ENCODE measurements at regions not wholly inside any gene's neighbourhood (a gene's known extent, or its start where the extent isn't known, plus 50 kb on each side); places are given as distances from the start of the nearest gene placed in this dataset.

DNA sequence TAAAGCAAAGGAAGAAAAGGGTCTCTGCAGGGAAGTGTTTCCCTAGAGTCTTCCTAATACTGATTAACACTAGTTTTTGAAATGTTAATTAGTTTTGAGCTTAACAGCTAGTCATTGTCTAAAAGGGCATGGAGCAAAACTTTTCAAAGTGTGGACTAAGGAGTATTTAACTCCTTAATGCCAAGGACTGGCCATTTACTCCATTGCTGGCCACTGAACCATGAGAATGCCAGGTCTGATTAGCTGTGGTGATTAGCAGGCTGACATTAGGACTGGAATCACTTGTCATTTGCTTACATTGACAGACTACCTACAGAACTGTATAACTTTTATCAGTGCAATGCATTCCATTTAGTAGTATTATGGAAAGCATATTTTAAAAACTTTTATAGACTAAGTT, 987.0 kb downstream of the NR2F1-AS1 start:
- Mint-ChIP-seq H3K27me3 (ENCODE audit: unreplicated experiment) (no peaks in the 10 kb centered on the region), H3K4me1 (ENCODE audit: low read depth, unreplicated experiment) (no peaks in the 10 kb centered on the region), H3K9me3 (ENCODE audit: unreplicated experiment) (no peaks in the 10 kb centered on the region), H3K27ac (ENCODE audit: unreplicated experiment) (no peak overlapping the region), H3K4me3 (ENCODE audit: unreplicated experiment) (no peak overlapping the region), H3K36me3 (ENCODE audit: unreplicated experiment) (no peaks in the 10 kb centered on the region)
- TF ChIP-seq, protein P1, sequence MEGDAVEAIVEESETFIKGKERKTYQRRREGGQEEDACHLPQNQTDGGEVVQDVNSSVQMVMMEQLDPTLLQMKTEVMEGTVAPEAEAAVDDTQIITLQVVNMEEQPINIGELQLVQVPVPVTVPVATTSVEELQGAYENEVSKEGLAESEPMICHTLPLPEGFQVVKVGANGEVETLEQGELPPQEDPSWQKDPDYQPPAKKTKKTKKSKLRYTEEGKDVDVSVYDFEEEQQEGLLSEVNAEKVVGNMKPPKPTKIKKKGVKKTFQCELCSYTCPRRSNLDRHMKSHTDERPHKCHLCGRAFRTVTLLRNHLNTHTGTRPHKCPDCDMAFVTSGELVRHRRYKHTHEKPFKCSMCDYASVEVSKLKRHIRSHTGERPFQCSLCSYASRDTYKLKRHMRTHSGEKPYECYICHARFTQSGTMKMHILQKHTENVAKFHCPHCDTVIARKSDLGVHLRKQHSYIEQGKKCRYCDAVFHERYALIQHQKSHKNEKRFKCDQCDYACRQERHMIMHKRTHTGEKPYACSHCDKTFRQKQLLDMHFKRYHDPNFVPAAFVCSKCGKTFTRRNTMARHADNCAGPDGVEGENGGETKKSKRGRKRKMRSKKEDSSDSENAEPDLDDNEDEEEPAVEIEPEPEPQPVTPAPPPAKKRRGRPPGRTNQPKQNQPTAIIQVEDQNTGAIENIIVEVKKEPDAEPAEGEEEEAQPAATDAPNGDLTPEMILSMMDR (IDR thresholded peaks at IDR 0.05; ENCODE audit: partially characterized antibody, unreplicated experiment), result no peak
- DNase-seq, result no peak

DNA sequence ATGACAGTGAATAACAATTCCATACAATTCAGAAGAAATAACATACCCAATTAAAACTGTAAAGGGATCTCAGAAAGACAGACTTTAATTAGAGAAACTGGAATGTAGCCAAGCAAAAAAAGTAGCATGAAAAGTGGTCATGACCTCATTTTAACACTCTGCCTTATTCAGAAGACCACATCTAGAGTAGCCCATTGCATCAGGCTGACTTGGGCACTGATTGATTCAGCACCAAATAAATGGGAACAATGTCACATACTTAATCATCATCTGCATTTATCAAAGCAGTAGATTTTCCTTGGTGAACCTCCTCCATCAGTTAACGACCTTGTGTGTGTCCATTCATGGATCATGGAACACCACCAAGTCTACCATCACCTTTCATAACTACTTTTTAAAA, 992.1 kb downstream of the NR2F1-AS1 start:
- no peak overlapping the region for H3K4me3 Mint-ChIP-seq (ENCODE audit: unreplicated experiment)
- no peak overlapping the region for H3K27ac Mint-ChIP-seq (ENCODE audit: unreplicated experiment)
- no peak for DNase-seq
- peaks cover 2% of the 10 kb centered on the region for H3K27me3 Mint-ChIP-seq (ENCODE audit: unreplicated experiment)
- no peaks in the 10 kb centered on the region for H3K4me1 Mint-ChIP-seq (ENCODE audit: low read depth, unreplicated experiment)
- H3K9me3 Mint-ChIP-seq (ENCODE audit: unreplicated experiment), result no peaks in the 10 kb centered on the region
- TF ChIP-seq, protein P1 (IDR thresholded peaks at IDR 0.05; ENCODE audit: partially characterized antibody, unreplicated experiment), result no peak
- no peaks in the 10 kb centered on the region for H3K36me3 Mint-ChIP-seq (ENCODE audit: unreplicated experiment)

DNA sequence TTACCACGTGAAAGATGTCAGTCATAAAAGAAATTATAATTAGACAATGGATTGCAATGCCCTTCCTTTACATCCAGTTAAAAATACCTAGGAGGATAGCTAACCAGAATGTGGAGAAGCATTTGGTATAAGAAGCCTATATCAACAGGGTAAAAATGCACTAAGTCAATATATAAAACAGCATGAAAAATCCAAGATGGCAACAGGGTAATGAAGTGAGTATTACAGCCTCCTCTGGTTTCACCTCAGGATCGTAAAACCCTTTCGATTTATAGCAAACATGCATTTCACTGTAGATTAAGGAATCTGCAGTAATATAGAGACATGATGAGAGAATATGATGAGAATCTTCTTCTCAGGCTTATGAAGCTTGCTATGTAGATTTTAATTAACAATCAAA, 999.3 kb downstream of the NR2F1-AS1 start:
- Mint-ChIP-seq H3K27ac (ENCODE audit: unreplicated experiment) (no peak overlapping the region), H3K27me3 (ENCODE audit: unreplicated experiment) (peaks cover 2% of the 10 kb centered on the region), H3K4me3 (ENCODE audit: unreplicated experiment) (no peak overlapping the region), H3K36me3 (ENCODE audit: unreplicated experiment) (no peaks in the 10 kb centered on the region), H3K9me3 (ENCODE audit: unreplicated experiment) (no peaks in the 10 kb centered on the region), H3K4me1 (ENCODE audit: low read depth, unreplicated experiment) (no peaks in the 10 kb centered on the region)
- TF ChIP-seq, protein P1 (IDR thresholded peaks at IDR 0.05; ENCODE audit: partially characterized antibody, unreplicated experiment), result no peak
- no peak for DNase-seq

DNA sequence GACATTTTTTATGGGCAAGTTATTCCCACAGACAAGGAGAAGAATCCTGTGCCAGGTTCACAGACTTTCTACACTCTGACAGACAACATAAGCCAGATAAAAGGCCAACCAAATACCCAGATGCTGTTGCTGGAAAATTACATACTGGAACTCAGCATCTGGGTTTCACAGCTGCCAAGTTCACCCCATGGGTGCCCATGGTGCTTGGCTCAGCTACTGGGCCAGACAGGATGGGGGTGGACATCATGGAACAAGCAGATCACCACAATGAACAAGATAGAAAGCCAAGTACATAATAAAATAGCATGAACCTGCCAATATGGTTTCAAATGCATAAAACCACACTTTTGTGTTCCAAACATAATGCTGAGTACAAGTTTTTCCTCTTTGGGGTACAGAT, 999.8 kb downstream of the NR2F1-AS1 start:
- no peaks in the 10 kb centered on the region for H3K9me3 Mint-ChIP-seq (ENCODE audit: unreplicated experiment)
- TF ChIP-seq, protein P1 (IDR thresholded peaks at IDR 0.05; ENCODE audit: partially characterized antibody, unreplicated experiment), result no peak
- no peak overlapping the region for H3K4me3 Mint-ChIP-seq (ENCODE audit: unreplicated experiment)
- no peaks in the 10 kb centered on the region for H3K36me3 Mint-ChIP-seq (ENCODE audit: unreplicated experiment)
- no peak overlapping the region for H3K27ac Mint-ChIP-seq (ENCODE audit: unreplicated experiment)
- DNase-seq, result no peak
- no peaks in the 10 kb centered on the region for H3K4me1 Mint-ChIP-seq (ENCODE audit: low read depth, unreplicated experiment)
- H3K27me3 Mint-ChIP-seq (ENCODE audit: unreplicated experiment), result peaks cover 2% of the 10 kb centered on the region

DNA sequence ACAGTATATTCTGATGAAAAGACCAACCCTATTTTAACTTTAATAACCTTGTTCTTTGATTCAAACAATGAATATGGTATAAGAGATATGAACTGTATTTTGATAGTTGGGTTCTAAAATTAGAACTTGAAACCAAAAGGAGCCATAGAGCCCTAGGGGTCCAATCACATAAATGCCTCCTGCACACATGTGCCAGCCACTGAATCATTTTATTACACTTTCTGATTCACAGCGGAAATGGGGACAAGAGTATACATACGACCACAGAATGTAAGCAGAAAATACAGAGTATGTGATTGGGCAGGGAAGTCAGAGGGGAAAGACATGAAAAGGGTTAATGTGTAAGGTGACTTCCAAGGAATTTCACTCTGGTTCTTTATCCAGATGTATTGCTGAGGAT, 1000.2 kb downstream of the NR2F1-AS1 start:
- Mint-ChIP-seq H3K27ac (ENCODE audit: unreplicated experiment) (no peak overlapping the region), H3K27me3 (ENCODE audit: unreplicated experiment) (peaks cover 2% of the 10 kb centered on the region), H3K4me1 (ENCODE audit: low read depth, unreplicated experiment) (no peaks in the 10 kb centered on the region), H3K36me3 (ENCODE audit: unreplicated experiment) (no peaks in the 10 kb centered on the region), H3K4me3 (ENCODE audit: unreplicated experiment) (no peak overlapping the region), H3K9me3 (ENCODE audit: unreplicated experiment) (no peaks in the 10 kb centered on the region)
- no peak for DNase-seq
- TF ChIP-seq, protein P1 (IDR thresholded peaks at IDR 0.05; ENCODE audit: partially characterized antibody, unreplicated experiment), result no peak

Measured in glutamatergic neuron (in vitro differentiated cells).